HepG2 (cell line): ENCODE measurements at regions not wholly inside any gene's neighbourhood (a gene's known extent, or its start where the extent isn't known, plus 50 kb on each side); places are given as distances from the start of the nearest gene placed in this dataset.

ENCODE experiments used
- CREM ChIP-seq, 2 experiments: sonication (generic) in 1 of 2; formaldehyde crosslinking in 1 of 2; IDR thresholded peaks; 2 replicates each; pipeline versions ENCODE4 v1.4.0 to v1.6.1; 2016 to 2020; ENCODE audit warnings: antibody characterized with exemption in 1 of 2, mild to moderate bottlenecking in 1 of 2, missing genetic modification reagents in 1 of 2
- EP300 ChIP-seq, 3 experiments: sonication (generic) in 1 of 3; formaldehyde crosslinking in 1 of 3; IDR thresholded peaks; 2 replicates each; pipeline versions ENCODE4 v1.5.1 to v1.6.1; 2011 to 2020; ENCODE audit warnings: low read depth in 2 of 3, low read length in 2 of 3, borderline replicate concordance in 1 of 3, improper control_type of control experiment in 1 of 3, mild to moderate bottlenecking in 1 of 3, missing genetic modification reagents in 1 of 3, moderate library complexity in 1 of 3
- TFDP1 ChIP-seq: IDR thresholded peaks from 2 replicates; pipeline ENCODE4 v1.6.1; 2016; ENCODE audit warnings: missing compliant biosample characterization, missing genetic modification reagents, borderline replicate concordance

GRCh38 chr7:43039346-43039745, 73.1 kb upstream of the HECW1 start:
- TF ChIP-seq CREM (IDR thresholded peaks at IDR 0.05) (no peak), CREM (CRISPR knock-in tag; IDR thresholded peaks at IDR 0.05) (no peak), EP300 (IDR thresholded peaks at IDR 0.05; ENCODE audit: low read depth in 2 of 2, low read length in 2 of 2) (no peak), EP300 (CRISPR knock-in tag; IDR thresholded peaks at IDR 0.05; ENCODE audit: borderline replicate concordance) (no peak), TFDP1 (CRISPR knock-in tag) (no peak)
